ENCODE measurements at regions not wholly inside any gene's neighbourhood (a gene's known extent, or its start where the extent isn't known, plus 50 kb on each side); places are given as distances from the start of the nearest gene placed in this dataset.

GRCh38 chrX:143437439-143437838 is 79.8 kb downstream of the SPANXN3 start (continued):
- TF ChIP-seq TAF7 (optimal IDR thresholded peaks at IDR 0.05; ENCODE audit: borderline replicate concordance, low read depth, low read length) (no peak), NANOG (IDR thresholded peaks at IDR 0.05; ENCODE audit: insufficient read depth, low read depth, low read length, poor library complexity, severe bottlenecking) (no peak)

Data from H1 (cell line).